NB4 (cell line): ENCODE measurements at regions not wholly inside any gene's neighbourhood (a gene's known extent, or its start where the extent isn't known, plus 50 kb on each side); places are given as distances from the start of the nearest gene placed in this dataset.

Source experiments
- DNase-seq: peaks from one replicate; pipeline ENCODE4 v3.0.0; 2010; ENCODE audit warnings: low read depth
- H3K4me3 ChIP-seq: one replicate; pipeline ENCODE4 v1.5.1; 2011; ENCODE audit warnings: mild to moderate bottlenecking, low read depth, low read length, moderate library complexity
- CTCF ChIP-seq: IDR thresholded peaks from one replicate; pipeline ENCODE4 v1.5.1; 2012; ENCODE audit warnings: low read depth, low read length
- MAX ChIP-seq: IDR thresholded peaks from 2 replicates; pipeline ENCODE4 v1.6.1; 2011; ENCODE audit warnings: low read depth, low read length
- MYC ChIP-seq: IDR thresholded peaks from 2 replicates; pipeline ENCODE4 v1.6.1; 2011; ENCODE audit warnings: low read depth, low read length
- POLR2A ChIP-seq: IDR thresholded peaks from 2 replicates; pipeline ENCODE4 v1.6.1; 2011; ENCODE audit warnings: mild to moderate bottlenecking; ENCODE audit not compliant: insufficient read length; ENCODE audit errors: extremely low read depth

- DNase-seq: no peak
- H3K4me3 ChIP-seq: no peak overlapping the region
- TF ChIP-seq POLR2A: no peak
- no peak for TF ChIP-seq MAX
- TF ChIP-seq CTCF: no peak
- TF ChIP-seq MYC: no peak
Measured at GRCh38 chr16:17770104-17770503, 299.3 kb upstream of the XYLT1 start.

GRCh38 chr16:17769065-17769464 is 298.3 kb upstream of the XYLT1 start:
- no peak for TF ChIP-seq POLR2A
- no peak for TF ChIP-seq MAX
- TF ChIP-seq CTCF: no peak
- TF ChIP-seq MYC: no peak

GRCh38 chr16:17768257-17768656 is 297.5 kb upstream of the XYLT1 start:
- TF ChIP-seq CTCF (no peak), MAX (no peak)
- no peak overlapping the region for H3K4me3 ChIP-seq
- no peak for DNase-seq

More at GRCh38 chr16:17769065-17769464, 298.3 kb upstream of the XYLT1 start:
- no peak overlapping the region for H3K4me3 ChIP-seq
- no peak for DNase-seq

- TF ChIP-seq POLR2A (no peak), CTCF (no peak)
- DNase-seq: no peak
- H3K4me3 ChIP-seq: no peak overlapping the region
Measured at GRCh38 chr16:17766012-17766411, 295.3 kb upstream of the XYLT1 start.

- TF ChIP-seq POLR2A (no peak), MYC (no peak), MAX (no peak), CTCF (no peak)
- H3K4me3 ChIP-seq: no peak overlapping the region
- no peak for DNase-seq
Measured at GRCh38 chr16:17759451-17760390, 289.0 kb upstream of the XYLT1 start.

- DNase-seq: no peak
- TF ChIP-seq MYC (no peak), CTCF (no peak), MAX (no peak), POLR2A (no peak)
- no peak overlapping the region for H3K4me3 ChIP-seq
Measured at GRCh38 chr16:17757808-17758207, 287.0 kb upstream of the XYLT1 start.
